ENCODE measurements at regions not wholly inside any gene's neighbourhood (a gene's known extent, or its start where the extent isn't known, plus 50 kb on each side); places are given as distances from the start of the nearest gene placed in this dataset.
"Not testable (repeated sequence)": the region's sequence is repeated elsewhere in the genome, so short reads cannot be mapped to it uniquely, and the experiment has no call there.

DNA sequence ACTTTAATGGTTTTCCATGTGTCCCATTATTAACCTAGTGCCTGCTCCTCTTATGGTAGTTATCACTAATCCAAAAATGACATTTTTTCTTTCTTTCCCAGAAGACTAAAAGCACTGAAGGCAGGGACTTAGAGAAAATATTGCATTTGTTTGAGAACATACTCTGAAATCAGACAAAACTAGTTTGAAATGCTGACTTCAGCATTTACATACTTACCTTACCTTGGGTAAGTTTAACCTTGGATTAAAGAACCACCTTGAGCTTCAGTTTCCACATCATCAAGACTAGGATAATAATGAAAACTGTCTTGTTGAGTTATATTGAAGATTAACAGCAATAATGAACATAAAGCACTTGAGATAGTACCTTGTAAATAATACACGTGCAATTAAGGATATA is 413.0 kb downstream of the SOX2 start:
- no peak overlapping the region for H3K27ac Mint-ChIP-seq
- no peak for DNase-seq
- no peak overlapping the region for H3K4me3 Mint-ChIP-seq
- no peaks in the 10 kb centered on the region for H3K27me3 Mint-ChIP-seq
- no peaks in the 10 kb centered on the region for H3K4me1 Mint-ChIP-seq
- H3K36me3 Mint-ChIP-seq: no peaks in the 10 kb centered on the region
- no peaks in the 10 kb centered on the region for H3K9me3 Mint-ChIP-seq

DNA sequence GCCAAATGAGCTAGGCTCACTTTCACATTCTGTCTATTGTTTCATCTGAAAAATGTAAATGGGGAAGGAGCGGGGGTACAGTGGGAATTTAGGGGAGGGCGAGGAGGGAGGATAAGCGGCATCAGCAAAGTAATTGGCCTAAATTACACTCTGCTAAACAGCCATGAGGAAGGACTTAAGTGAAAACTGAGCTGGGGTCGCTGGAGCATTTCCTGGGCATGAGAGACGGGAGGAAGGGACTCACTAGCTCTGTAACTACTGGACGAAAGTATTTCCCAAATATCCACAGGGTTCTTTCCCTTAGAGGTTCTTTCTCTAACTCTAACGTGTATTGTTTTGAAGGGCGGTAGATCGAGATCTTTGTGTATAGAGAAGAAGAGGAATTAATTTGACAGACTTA is 418.0 kb downstream of the SOX2 start:
- no peaks in the 10 kb centered on the region for H3K4me1 Mint-ChIP-seq
- H3K27ac Mint-ChIP-seq: no peak overlapping the region
- H3K27me3 Mint-ChIP-seq: no peaks in the 10 kb centered on the region
- DNase-seq: no peak
- H3K36me3 Mint-ChIP-seq: no peaks in the 10 kb centered on the region
- no peak overlapping the region for H3K4me3 Mint-ChIP-seq
- no peaks in the 10 kb centered on the region for H3K9me3 Mint-ChIP-seq

DNA sequence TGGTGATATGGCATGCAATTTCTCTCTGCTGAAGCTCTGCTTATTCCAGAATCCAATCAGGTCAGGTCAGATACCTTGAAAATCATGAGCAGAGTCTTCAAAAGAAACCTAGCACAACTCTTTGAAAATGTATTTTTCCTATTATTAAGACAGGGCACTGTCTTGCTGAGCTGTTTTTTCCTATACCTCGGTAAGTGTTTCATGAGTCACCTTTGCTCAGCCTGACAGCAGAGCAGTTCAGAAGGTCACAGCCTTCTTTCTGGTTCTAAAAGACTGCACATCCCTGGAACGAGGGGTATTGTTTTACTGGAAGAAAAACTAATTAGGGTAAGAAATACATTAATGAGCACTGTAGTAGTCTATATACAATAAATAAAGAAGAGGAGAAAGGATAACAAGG is 422.0 kb downstream of the SOX2 start:
- Mint-ChIP-seq H3K36me3 (no peaks in the 10 kb centered on the region), H3K9me3 (no peaks in the 10 kb centered on the region), H3K27ac (no peak overlapping the region), H3K27me3 (no peaks in the 10 kb centered on the region), H3K4me1 (no peaks in the 10 kb centered on the region), H3K4me3 (no peak overlapping the region)
- no peak for DNase-seq

GRCh38 chr3:182135056-182135455 is 423.3 kb downstream of the SOX2 start:
- Mint-ChIP-seq H3K4me1 (no peaks in the 10 kb centered on the region), H3K36me3 (no peaks in the 10 kb centered on the region), H3K27ac (no peak overlapping the region), H3K27me3 (no peaks in the 10 kb centered on the region), H3K4me3 (no peak overlapping the region), H3K9me3 (no peaks in the 10 kb centered on the region)
- DNase-seq: no peak

DNA sequence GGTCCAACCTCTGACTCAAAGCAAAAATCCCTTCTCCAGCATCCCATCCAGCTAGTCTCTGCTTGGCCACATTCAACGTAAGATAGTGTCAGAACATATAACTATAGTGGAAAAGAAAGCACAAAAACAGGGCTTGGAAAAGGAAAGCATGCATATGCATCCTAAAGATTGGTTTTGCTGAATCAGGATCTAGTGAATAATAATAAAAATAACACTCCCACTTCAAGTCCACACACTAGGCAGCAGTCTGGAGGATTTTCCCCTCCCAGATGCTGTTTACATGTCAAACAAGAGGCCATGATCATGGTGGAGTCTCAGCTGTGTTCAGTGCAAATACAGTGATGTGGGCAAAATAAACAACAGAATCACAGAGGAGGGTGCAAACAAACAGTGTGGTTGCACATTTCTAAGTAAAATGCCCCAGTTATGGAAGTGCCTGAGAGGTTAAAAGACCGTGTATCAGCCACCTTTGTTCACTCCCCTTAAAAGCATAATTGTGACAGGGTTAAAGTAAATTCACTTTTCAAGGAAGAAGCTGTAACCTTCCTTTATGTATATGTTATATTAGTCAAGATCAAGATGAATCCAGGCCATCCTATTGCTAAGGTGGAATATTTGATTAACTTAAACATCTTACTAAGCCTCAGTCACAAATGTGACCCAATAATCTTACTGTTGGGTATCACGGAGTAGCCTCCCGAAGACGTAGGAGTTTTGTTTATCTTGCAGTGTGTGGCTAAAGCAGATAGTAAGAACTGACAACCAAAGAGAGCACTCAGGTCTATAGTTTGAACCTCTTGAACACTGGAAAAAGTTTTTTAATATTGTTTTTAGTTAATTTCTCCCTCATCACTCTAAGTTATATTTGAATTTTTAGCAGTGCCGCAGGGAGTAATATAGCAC is 424.5 kb downstream of the SOX2 start:
- no peaks in the 10 kb centered on the region for H3K27me3 Mint-ChIP-seq
- no peak overlapping the region for H3K4me3 Mint-ChIP-seq
- no peak overlapping the region for H3K27ac Mint-ChIP-seq
- DNase-seq: no peak
- no peaks in the 10 kb centered on the region for H3K9me3 Mint-ChIP-seq
- no peaks in the 10 kb centered on the region for H3K4me1 Mint-ChIP-seq
- no peaks in the 10 kb centered on the region for H3K36me3 Mint-ChIP-seq

DNA sequence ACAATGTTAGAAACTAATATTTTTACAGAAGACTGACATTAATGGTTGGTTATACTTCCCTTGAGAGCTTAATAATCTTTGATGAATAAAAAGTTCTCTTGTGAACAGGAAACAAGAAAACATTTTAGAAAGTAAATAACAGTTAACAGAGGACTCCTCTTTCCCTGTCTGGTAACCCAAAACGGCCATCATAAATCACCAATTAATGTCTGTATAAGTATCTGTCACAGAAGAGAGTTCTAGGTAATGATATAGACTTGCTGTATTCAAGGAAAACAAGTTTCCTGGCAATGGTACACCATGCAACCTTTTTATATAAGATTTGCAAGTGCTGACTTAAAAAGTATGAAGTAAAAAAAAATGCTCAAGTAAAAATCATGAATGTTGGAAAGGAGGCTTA is 426.7 kb downstream of the SOX2 start:
- no peaks in the 10 kb centered on the region for H3K9me3 Mint-ChIP-seq
- H3K27ac Mint-ChIP-seq: no peak overlapping the region
- no peaks in the 10 kb centered on the region for H3K27me3 Mint-ChIP-seq
- DNase-seq: no peak
- no peaks in the 10 kb centered on the region for H3K4me1 Mint-ChIP-seq
- H3K4me3 Mint-ChIP-seq: no peak overlapping the region
- no peaks in the 10 kb centered on the region for H3K36me3 Mint-ChIP-seq

- H3K4me1 Mint-ChIP-seq: no peaks in the 10 kb centered on the region
- no peaks in the 10 kb centered on the region for H3K36me3 Mint-ChIP-seq
- no peak for DNase-seq
- H3K27me3 Mint-ChIP-seq: no peaks in the 10 kb centered on the region
- H3K9me3 Mint-ChIP-seq: no peaks in the 10 kb centered on the region
- no peak overlapping the region for H3K4me3 Mint-ChIP-seq
- H3K27ac Mint-ChIP-seq: no peak overlapping the region
These were observed 428.1 kb downstream of the SOX2 start for GRCh38 chr3:182139627-182140357.

DNA sequence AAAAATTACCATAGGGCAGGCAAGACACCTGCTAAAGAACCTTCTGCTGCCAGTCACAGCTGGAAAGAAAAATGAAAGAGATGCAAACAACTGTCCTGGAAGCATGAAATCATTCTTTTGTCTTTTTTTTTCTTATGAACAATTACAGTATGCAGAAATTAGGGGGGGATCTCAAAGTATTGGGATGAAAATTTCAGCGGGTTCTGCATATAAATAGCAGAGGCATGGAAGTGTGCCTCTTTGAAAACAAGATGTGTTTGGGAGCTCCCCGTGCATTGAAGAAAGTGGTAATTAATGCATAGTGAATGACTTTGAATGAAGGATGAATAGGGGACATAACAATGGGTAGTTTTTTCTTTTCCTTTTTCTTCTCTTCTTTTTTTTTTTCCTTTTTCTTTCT is 431.2 kb downstream of the SOX2 start:
- Mint-ChIP-seq H3K27ac (no peak overlapping the region), H3K9me3 (no peaks in the 10 kb centered on the region), H3K4me1 (no peaks in the 10 kb centered on the region), H3K4me3 (no peak overlapping the region), H3K36me3 (no peaks in the 10 kb centered on the region), H3K27me3 (peaks cover 3% of the 10 kb centered on the region)
- no peak for DNase-seq

- Mint-ChIP-seq H3K36me3 (no peaks in the 10 kb centered on the region), H3K27ac (no peak overlapping the region), H3K4me1 (no peaks in the 10 kb centered on the region), H3K4me3 (no peak overlapping the region), H3K27me3 (peaks cover 3% of the 10 kb centered on the region), H3K9me3 (no peaks in the 10 kb centered on the region)
- DNase-seq: no peak
These were observed 432.2 kb downstream of the SOX2 start for GRCh38 chr3:182143903-182144302.

DNA sequence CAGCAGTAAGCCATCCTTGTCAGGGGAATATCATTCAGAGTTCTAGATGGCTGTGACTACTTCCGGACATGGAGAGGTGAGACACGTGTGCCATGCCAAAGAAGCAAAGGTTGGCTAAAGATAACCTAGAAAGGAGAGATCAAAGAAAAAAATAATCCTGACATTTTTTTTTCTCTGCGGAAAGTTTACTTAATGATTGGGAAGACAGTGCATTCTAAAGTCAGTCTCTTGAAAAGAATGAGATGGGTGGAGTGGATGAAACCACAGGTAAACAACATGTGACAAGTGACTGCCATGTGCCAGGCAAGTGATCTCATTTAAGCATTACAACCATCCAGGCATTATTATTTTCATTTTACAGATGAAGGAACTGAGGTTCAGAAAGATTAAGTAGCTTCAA is 436.6 kb downstream of the SOX2 start:
- no peak for DNase-seq
- Mint-ChIP-seq H3K27ac (no peak overlapping the region), H3K4me1 (no peaks in the 10 kb centered on the region), H3K4me3 (no peak overlapping the region), H3K27me3 (peaks cover 3% of the 10 kb centered on the region), H3K36me3 (no peaks in the 10 kb centered on the region), H3K9me3 (peaks cover 19% of the 10 kb centered on the region)

GRCh38 chr3:182149594-182149993 is 437.9 kb downstream of the SOX2 start:
- Mint-ChIP-seq H3K9me3 (peaks cover 22% of the 10 kb centered on the region), H3K27ac (no peak overlapping the region), H3K27me3 (peaks cover 3% of the 10 kb centered on the region), H3K4me3 (no peak overlapping the region), H3K36me3 (no peaks in the 10 kb centered on the region), H3K4me1 (no peaks in the 10 kb centered on the region)
- no peak for DNase-seq

- H3K4me3 Mint-ChIP-seq, H3K27ac Mint-ChIP-seq, H3K4me1 Mint-ChIP-seq: not testable (repeated sequence)
These were observed 444.6 kb downstream of the SOX2 start for GRCh38 chr3:182156326-182156725.

DNA sequence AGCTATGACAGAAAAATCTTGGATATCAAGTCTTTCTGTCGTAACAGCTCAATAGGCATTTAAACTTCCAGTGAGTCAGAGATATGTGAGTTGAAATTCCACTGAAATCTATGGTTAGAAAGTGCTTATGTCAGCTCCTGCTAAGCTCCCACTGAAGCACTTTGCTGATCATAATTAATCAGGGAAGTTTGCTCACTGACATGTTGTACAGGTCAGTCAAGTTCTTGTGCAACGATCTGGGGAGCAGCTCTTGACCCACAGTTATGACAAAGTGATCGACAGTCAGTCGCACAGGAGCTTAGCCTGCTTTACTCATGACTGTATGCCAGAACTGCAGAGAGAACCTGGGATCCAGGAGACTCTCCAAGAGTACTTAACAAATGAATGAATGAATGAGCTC is 453.5 kb downstream of the SOX2 start:
- Mint-ChIP-seq H3K27me3 (no peaks in the 10 kb centered on the region), H3K4me1 (no peaks in the 10 kb centered on the region), H3K27ac (no peak overlapping the region), H3K36me3 (no peaks in the 10 kb centered on the region), H3K9me3 (no peaks in the 10 kb centered on the region), H3K4me3 (no peak overlapping the region)
- no peak for DNase-seq

More at GRCh38 chr3:182156326-182156725, 444.6 kb downstream of the SOX2 start:
- not testable (repeated sequence) for H3K36me3 Mint-ChIP-seq, DNase-seq, H3K27me3 Mint-ChIP-seq
- H3K9me3 Mint-ChIP-seq: peaks cover 14% of the 10 kb centered on the region

DNA sequence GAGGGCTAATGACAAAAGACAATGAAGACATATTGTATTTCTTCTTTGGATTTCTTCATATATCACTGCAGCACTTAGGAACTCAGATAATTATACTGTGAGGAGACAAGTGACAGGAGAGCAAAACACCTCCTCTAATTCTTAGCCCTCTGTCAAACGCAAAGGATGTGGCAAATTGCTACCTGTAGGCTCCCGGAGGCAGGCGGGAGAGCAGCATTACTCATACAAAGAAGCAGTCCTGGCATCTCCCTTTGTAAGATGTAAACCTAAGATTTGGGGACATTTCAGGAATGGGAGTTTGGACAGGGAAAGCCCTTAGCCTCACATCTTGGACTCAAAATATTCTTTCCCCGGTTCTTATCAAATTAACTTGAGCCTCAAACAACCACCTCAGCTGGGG is 460.8 kb downstream of the SOX2 start:
- no peak for DNase-seq
- Mint-ChIP-seq H3K27ac (no peak overlapping the region), H3K36me3 (no peaks in the 10 kb centered on the region), H3K27me3 (peaks cover 3% of the 10 kb centered on the region), H3K9me3 (no peaks in the 10 kb centered on the region), H3K4me1 (no peaks in the 10 kb centered on the region), H3K4me3 (no peak overlapping the region)

DNA sequence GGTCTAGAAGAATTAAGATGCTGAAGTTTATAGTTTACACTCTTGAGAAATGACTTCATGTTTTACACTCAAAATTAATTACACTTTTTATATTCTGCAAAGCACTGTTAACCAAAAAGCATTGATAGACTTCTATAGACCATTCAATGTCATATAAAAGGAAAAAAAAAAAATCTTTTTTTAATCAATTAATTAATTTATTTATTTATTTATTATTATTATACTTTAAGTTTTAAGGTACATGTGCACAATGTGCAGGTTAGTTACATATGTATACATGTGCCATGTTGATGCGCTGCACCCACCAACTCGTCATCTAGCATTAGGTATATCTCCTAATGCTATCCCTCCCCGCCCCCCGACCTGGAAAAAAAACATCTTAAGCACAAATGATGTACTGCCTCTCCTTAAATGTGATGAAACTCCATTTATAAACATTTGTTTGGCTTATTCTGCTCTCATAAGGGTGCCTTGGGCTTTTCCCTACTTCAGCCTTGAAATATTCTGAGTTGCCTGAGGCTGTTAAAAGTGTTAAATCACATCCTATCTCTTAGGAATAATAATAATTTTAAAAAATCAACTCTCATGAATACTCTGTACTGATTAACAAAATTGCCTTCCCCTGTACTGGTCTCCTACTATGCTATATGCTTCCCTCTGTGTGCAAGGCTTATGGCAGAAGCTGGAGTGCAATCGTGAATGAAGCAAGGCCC is 466.9 kb downstream of the SOX2 start:
- no peak overlapping the region for H3K27ac Mint-ChIP-seq
- DNase-seq: no peak
- no peak overlapping the region for H3K4me3 Mint-ChIP-seq
- no peaks in the 10 kb centered on the region for H3K9me3 Mint-ChIP-seq
- no peaks in the 10 kb centered on the region for H3K4me1 Mint-ChIP-seq
- no peaks in the 10 kb centered on the region for H3K36me3 Mint-ChIP-seq
- no peaks in the 10 kb centered on the region for H3K27me3 Mint-ChIP-seq

Data from activated naive CD8-positive, alpha-beta T cell treated with anti-CD3 and anti-CD28 coated beads for 36 hours (primary cell).